ENCODE measurements at regions not wholly inside any gene's neighbourhood (a gene's known extent, or its start where the extent isn't known, plus 50 kb on each side); places are given as distances from the start of the nearest gene placed in this dataset.

DNA sequence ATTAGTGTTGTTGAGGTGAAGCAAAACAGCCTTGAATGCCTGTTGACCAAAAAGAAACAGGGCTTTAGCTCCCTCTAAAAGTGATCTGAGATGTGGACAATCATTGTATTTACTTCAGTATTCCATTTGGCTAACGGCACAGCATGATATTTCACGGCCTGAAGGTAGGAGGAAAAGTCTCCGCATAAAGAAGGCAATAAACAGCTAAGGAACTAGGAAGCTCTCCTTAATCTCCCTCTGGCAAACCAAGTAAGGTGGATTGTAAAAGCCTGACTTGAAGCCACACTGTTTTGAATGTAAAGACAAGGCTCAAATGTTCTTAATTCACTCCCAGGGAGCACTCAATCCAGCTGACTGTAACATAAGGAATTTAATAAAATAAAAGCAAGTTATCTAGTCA is 160.0 kb upstream of the ZNF804B start:
- Mint-ChIP-seq H3K36me3 (no peaks in the 10 kb centered on the region), H3K27me3 (peaks cover 27% of the 10 kb centered on the region), H3K4me3 (no peak overlapping the region), H3K9me3 (no peaks in the 10 kb centered on the region), H3K4me1 (ENCODE audit: unreplicated experiment) (no peaks in the 10 kb centered on the region), H3K27ac (no peak overlapping the region)
- DNase-seq (ENCODE audit: extremely low spot score, unreplicated experiment): no peak
- TF ChIP-seq, protein P1, sequence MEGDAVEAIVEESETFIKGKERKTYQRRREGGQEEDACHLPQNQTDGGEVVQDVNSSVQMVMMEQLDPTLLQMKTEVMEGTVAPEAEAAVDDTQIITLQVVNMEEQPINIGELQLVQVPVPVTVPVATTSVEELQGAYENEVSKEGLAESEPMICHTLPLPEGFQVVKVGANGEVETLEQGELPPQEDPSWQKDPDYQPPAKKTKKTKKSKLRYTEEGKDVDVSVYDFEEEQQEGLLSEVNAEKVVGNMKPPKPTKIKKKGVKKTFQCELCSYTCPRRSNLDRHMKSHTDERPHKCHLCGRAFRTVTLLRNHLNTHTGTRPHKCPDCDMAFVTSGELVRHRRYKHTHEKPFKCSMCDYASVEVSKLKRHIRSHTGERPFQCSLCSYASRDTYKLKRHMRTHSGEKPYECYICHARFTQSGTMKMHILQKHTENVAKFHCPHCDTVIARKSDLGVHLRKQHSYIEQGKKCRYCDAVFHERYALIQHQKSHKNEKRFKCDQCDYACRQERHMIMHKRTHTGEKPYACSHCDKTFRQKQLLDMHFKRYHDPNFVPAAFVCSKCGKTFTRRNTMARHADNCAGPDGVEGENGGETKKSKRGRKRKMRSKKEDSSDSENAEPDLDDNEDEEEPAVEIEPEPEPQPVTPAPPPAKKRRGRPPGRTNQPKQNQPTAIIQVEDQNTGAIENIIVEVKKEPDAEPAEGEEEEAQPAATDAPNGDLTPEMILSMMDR (conservative IDR thresholded peaks at IDR 0.05): no peak

GRCh38 chr7:88597941-88598425 is 161.5 kb upstream of the ZNF804B start:
- DNase-seq (ENCODE audit: extremely low spot score, unreplicated experiment): no peak
- TF ChIP-seq, protein P1 (conservative IDR thresholded peaks at IDR 0.05): no peak
- Mint-ChIP-seq H3K27ac (no peak overlapping the region), H3K4me1 (ENCODE audit: unreplicated experiment) (no peaks in the 10 kb centered on the region), H3K4me3 (no peak overlapping the region), H3K36me3 (no peaks in the 10 kb centered on the region), H3K27me3 (peaks cover 24% of the 10 kb centered on the region), H3K9me3 (no peaks in the 10 kb centered on the region)

DNA sequence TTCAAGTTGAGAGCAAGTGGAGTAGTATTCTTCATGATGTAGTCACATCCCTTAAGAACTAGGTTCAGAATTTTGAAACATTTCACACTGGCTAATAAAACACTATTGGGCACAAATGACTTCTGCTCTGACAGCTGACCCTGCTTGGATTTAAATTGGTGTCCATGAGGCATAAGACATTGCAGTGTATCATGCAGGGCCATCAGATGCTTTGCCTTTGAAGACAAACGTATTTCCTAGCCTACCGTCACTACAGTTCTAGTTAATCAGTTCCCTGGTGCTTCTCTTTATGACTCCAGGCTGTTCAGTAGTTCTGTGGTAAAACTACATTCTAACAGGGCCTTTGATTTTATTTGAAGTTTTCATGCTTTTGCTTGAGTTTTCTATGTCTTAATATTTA is 168.5 kb upstream of the ZNF804B start:
- Mint-ChIP-seq H3K4me3 (no peak overlapping the region), H3K9me3 (no peaks in the 10 kb centered on the region), H3K27ac (no peak overlapping the region), H3K4me1 (ENCODE audit: unreplicated experiment) (no peaks in the 10 kb centered on the region), H3K36me3 (no peaks in the 10 kb centered on the region), H3K27me3 (no peaks in the 10 kb centered on the region)
- TF ChIP-seq, protein P1 (conservative IDR thresholded peaks at IDR 0.05): no peak
- no peak for DNase-seq (ENCODE audit: extremely low spot score, unreplicated experiment)

DNA sequence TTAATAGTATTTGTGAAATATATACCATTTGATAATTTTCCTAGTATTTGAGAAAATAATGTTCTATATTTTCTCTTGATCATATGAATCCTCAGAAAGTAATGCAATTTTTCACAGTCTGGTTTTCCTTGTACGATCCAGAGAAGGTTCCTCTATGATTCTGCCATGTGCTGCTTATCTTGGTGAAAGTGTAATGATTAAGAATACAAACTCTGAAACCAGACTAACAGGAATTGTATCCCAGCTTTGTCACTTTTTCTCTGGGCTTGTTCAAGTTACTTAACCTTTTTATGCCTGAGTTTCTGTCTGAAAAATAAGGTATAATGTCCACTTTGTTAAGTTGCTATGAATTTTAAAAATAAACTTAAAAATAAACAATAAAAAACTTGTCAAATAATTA is 169.6 kb upstream of the ZNF804B start:
- Mint-ChIP-seq H3K4me3 (no peak overlapping the region), H3K4me1 (ENCODE audit: unreplicated experiment) (no peaks in the 10 kb centered on the region), H3K27ac (no peak overlapping the region), H3K36me3 (no peaks in the 10 kb centered on the region), H3K27me3 (no peaks in the 10 kb centered on the region), H3K9me3 (no peaks in the 10 kb centered on the region)
- no peak for DNase-seq (ENCODE audit: extremely low spot score, unreplicated experiment)
- TF ChIP-seq, protein P1 (conservative IDR thresholded peaks at IDR 0.05): no peak

GRCh38 chr7:88586890-88587289 is 172.6 kb upstream of the ZNF804B start:
- TF ChIP-seq, protein P1 (conservative IDR thresholded peaks at IDR 0.05): no peak
- Mint-ChIP-seq H3K4me1 (ENCODE audit: unreplicated experiment) (no peaks in the 10 kb centered on the region), H3K27me3 (no peaks in the 10 kb centered on the region)

DNA sequence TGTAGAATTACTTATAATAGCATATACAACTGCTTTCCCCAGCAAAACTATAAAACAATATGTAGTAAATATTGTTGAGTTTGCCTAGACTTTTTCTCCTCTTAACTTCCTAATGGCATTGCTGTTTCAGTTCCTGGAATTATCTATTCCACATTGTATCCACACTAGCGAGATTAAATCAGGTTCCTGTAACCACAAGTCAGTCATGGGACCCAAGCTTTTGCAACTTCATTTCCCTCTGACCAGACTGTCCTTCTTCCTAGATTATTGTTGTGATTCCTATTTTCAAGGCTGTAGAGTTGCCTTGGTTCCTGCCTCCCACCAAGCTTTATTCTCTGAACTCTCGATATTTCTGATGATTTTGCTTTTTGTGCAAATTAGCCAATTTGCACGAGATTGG is 173.3 kb upstream of the ZNF804B start:
- no peak overlapping the region for H3K4me3 Mint-ChIP-seq
- H3K27me3 Mint-ChIP-seq: no peaks in the 10 kb centered on the region
- TF ChIP-seq, protein P1 (conservative IDR thresholded peaks at IDR 0.05): no peak
- H3K36me3 Mint-ChIP-seq: no peaks in the 10 kb centered on the region
- no peak overlapping the region for H3K27ac Mint-ChIP-seq
- no peaks in the 10 kb centered on the region for H3K9me3 Mint-ChIP-seq
- no peaks in the 10 kb centered on the region for H3K4me1 Mint-ChIP-seq (ENCODE audit: unreplicated experiment)
- no peak for DNase-seq (ENCODE audit: extremely low spot score, unreplicated experiment)

More at GRCh38 chr7:88586890-88587289, 172.6 kb upstream of the ZNF804B start:
- Mint-ChIP-seq H3K9me3 (no peaks in the 10 kb centered on the region), H3K36me3 (no peaks in the 10 kb centered on the region), H3K4me3 (no peak overlapping the region), H3K27ac (no peak overlapping the region)
- DNase-seq (ENCODE audit: extremely low spot score, unreplicated experiment): no peak
